ENCODE measurements at regions not wholly inside any gene's neighbourhood (a gene's known extent, or its start where the extent isn't known, plus 50 kb on each side); places are given as distances from the start of the nearest gene placed in this dataset.

DNA sequence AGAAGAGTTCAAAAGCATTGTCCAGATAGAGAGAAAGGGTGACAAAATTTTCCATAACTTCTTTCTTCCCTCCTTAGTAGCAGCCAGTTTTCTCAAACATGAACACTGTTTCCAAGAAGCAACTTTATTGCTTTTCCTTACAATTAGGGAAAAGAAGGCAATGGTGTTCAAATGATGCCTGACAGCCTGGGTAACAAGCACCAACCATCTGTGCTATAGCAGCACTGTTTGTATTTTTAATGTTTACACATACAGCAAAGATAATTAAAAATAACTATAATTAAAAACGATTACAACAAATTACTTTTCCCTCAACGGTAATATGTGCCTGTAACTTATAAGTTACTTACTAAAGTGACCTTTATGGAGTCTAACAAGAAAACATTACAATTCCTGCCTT lies 450.6 kb upstream of the LMO3 start:
- no peak overlapping the region for H3K4me2 ChIP-seq (replicated peaks; ENCODE audit: low read depth, low read length, poor library complexity, severe bottlenecking)
- ChIA-PET CTCF (no interaction called here), POLR2A (no interaction called here)
- no peaks in the 10 kb centered on the region for H3K27me3 ChIP-seq (replicated peaks in 1 of 4; ENCODE audit: control extremely low read depth in 1 of 4, control insufficient read depth in 3 of 4, insufficient read depth in 4 of 4, low read length in 3 of 4)
- intact Hi-C loops (cut with micrococcal nuclease) = no loop called here
- no peak overlapping the region for H3K4me3 Mint-ChIP-seq
- no peak overlapping the region for H2AFZ ChIP-seq (ENCODE audit: insufficient read depth, low read depth, low read length, poor library complexity, severe bottlenecking)
- TF ChIP-seq EZH2 (IDR thresholded peaks at IDR 0.05; ENCODE audit: borderline replicate concordance, insufficient read depth, low read depth, low read length, poor library complexity, severe bottlenecking) = no peak
- TF ChIP-seq, protein P1, sequence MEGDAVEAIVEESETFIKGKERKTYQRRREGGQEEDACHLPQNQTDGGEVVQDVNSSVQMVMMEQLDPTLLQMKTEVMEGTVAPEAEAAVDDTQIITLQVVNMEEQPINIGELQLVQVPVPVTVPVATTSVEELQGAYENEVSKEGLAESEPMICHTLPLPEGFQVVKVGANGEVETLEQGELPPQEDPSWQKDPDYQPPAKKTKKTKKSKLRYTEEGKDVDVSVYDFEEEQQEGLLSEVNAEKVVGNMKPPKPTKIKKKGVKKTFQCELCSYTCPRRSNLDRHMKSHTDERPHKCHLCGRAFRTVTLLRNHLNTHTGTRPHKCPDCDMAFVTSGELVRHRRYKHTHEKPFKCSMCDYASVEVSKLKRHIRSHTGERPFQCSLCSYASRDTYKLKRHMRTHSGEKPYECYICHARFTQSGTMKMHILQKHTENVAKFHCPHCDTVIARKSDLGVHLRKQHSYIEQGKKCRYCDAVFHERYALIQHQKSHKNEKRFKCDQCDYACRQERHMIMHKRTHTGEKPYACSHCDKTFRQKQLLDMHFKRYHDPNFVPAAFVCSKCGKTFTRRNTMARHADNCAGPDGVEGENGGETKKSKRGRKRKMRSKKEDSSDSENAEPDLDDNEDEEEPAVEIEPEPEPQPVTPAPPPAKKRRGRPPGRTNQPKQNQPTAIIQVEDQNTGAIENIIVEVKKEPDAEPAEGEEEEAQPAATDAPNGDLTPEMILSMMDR (IDR thresholded peaks at IDR 0.05) = no peak
- H4K20me1 ChIP-seq (ENCODE audit: control insufficient read depth, insufficient read depth, low read length, poor library complexity, severe bottlenecking) = no peaks in the 10 kb centered on the region
- H3K27ac ChIP-seq (ENCODE audit: low read length in 2 of 2) = no peak overlapping the region
- H3K4me1 ChIP-seq (ENCODE audit: control insufficient read depth in 2 of 2, insufficient read depth in 2 of 2, low read length in 2 of 2) = no peaks in the 10 kb centered on the region
- DNase-seq (no peak), ATAC-seq (ENCODE audit: low read depth) (no peak)
- no peaks in the 10 kb centered on the region for H3K27me3 Mint-ChIP-seq
- H3K36me3 ChIP-seq (replicated peaks in 1 of 2; ENCODE audit: control extremely low read depth in 1 of 2, control insufficient read depth in 1 of 2, extremely low read depth in 1 of 2, insufficient read depth in 2 of 2, low read length in 1 of 2) = no peaks in the 10 kb centered on the region
- WGBS (ENCODE audit: insufficient coverage) = no CpG with 5 or more reads among the region's 2 CpGs
- peaks cover 0 to 4% (median 2%) of the 10 kb centered on the region in 3 donors for H3K9me3 ChIP-seq (ENCODE audit: control extremely low read depth in 1 of 3, control insufficient read depth in 2 of 3, insufficient read depth in 1 of 3, low read length in 2 of 3)
- no peaks in the 10 kb centered on the region for H3K4me1 Mint-ChIP-seq
- no peak overlapping the region for H3K9ac ChIP-seq (ENCODE audit: low read length)
- H3K79me2 ChIP-seq (ENCODE audit: control insufficient read depth, insufficient read depth, low read length) = no peaks in the 10 kb centered on the region
- no peak overlapping the region for H3K4me3 ChIP-seq (ENCODE audit: control extremely low read depth in 1 of 5, extremely low read depth in 1 of 5, insufficient read depth in 1 of 5, low read depth in 2 of 5, low read length in 4 of 5)
- H3K9me3 Mint-ChIP-seq (ENCODE audit: insufficient read depth) = peaks cover 2% of the 10 kb centered on the region
- H3K27ac Mint-ChIP-seq = no peak overlapping the region

- Histone ChIP-seq H2AFZ (ENCODE audit: insufficient read depth, low read depth, low read length, poor library complexity, severe bottlenecking) (no peak overlapping the region), H3K36me3 (replicated peaks in 1 of 2; ENCODE audit: control extremely low read depth in 1 of 2, control insufficient read depth in 1 of 2, extremely low read depth in 1 of 2, insufficient read depth in 2 of 2, low read length in 1 of 2) (no peaks in the 10 kb centered on the region), H3K4me2 (replicated peaks; ENCODE audit: low read depth, low read length, poor library complexity, severe bottlenecking) (no peak overlapping the region), H4K20me1 (ENCODE audit: control insufficient read depth, insufficient read depth, low read length, poor library complexity, severe bottlenecking) (no peaks in the 10 kb centered on the region), H3K9ac (ENCODE audit: low read length) (no peak overlapping the region), H3K27ac (ENCODE audit: low read length in 2 of 2) (no peak overlapping the region), H3K4me3 (ENCODE audit: control extremely low read depth in 1 of 5, extremely low read depth in 1 of 5, insufficient read depth in 1 of 5, low read depth in 2 of 5, low read length in 4 of 5) (no peak overlapping the region), H3K79me2 (ENCODE audit: control insufficient read depth, insufficient read depth, low read length) (no peaks in the 10 kb centered on the region), H3K4me1 (ENCODE audit: control insufficient read depth in 2 of 2, insufficient read depth in 2 of 2, low read length in 2 of 2) (no peaks in the 10 kb centered on the region), H3K27me3 (replicated peaks in 1 of 4; ENCODE audit: control extremely low read depth in 1 of 4, control insufficient read depth in 3 of 4, insufficient read depth in 4 of 4, low read length in 3 of 4) (no peaks in the 10 kb centered on the region), H3K9me3 (ENCODE audit: control extremely low read depth in 1 of 3, control insufficient read depth in 2 of 3, insufficient read depth in 1 of 3, low read length in 2 of 3) (no peaks in the 10 kb centered on the region)
- TF ChIP-seq, protein P1 (IDR thresholded peaks at IDR 0.05) = no peak
- TF ChIP-seq EZH2 (IDR thresholded peaks at IDR 0.05; ENCODE audit: borderline replicate concordance, insufficient read depth, low read depth, low read length, poor library complexity, severe bottlenecking) = no peak
- Mint-ChIP-seq H3K4me1 (no peaks in the 10 kb centered on the region), H3K27ac (no peak overlapping the region), H3K27me3 (no peaks in the 10 kb centered on the region), H3K4me3 (no peak overlapping the region), H3K9me3 (ENCODE audit: insufficient read depth) (peaks cover 4% of the 10 kb centered on the region)
- ChIA-PET CTCF (no interaction called here), POLR2A (no interaction called here)
- DNase-seq = no peak
- ATAC-seq (ENCODE audit: low read depth) = no peak
- intact Hi-C loops (cut with micrococcal nuclease) = no loop called here
These were observed 433.0 kb upstream of the LMO3 start for GRCh38 chr12:17038923-17039322.

Measured in B cell (primary cell).